H1 (cell line): ENCODE measurements at regions not wholly inside any gene's neighbourhood (a gene's known extent, or its start where the extent isn't known, plus 50 kb on each side); places are given as distances from the start of the nearest gene placed in this dataset.

Source experiments
- CHD1 ChIP-seq: IDR thresholded peaks from 2 replicates; pipeline ENCODE4 v1.6.1; 2012; ENCODE audit warnings: low read depth, low read length, improper control_type of control experiment
- CHD2 ChIP-seq: IDR thresholded peaks from 2 replicates; pipeline ENCODE4 v1.6.1; 2012; ENCODE audit warnings: low read length, improper control_type of control experiment
- GTF2F1 ChIP-seq: IDR thresholded peaks from 2 replicates; pipeline ENCODE4 v1.6.1; 2012; ENCODE audit warnings: low read depth, low read length, improper control_type of control experiment, borderline replicate concordance
- KDM4A ChIP-seq: IDR thresholded peaks from one replicate; pipeline ENCODE4 v1.7.1; 2012; ENCODE audit warnings: low read depth, mild to moderate bottlenecking, moderate library complexity, low read length, inconsistent platforms; ENCODE audit not compliant: severe bottlenecking
- MAFK ChIP-seq: IDR thresholded peaks from 2 replicates; pipeline ENCODE4 v1.6.1; 2012; ENCODE audit warnings: low read depth, mild to moderate bottlenecking, improper control_type of control experiment, low read length
- NANOG ChIP-seq: IDR thresholded peaks from 2 replicates; pipeline ENCODE4 v1.6.1; 2011; ENCODE audit warnings: low read length, low read depth, mild to moderate bottlenecking, inconsistent platforms; ENCODE audit not compliant: insufficient read depth, poor library complexity, severe bottlenecking
- TF ChIP-seq, protein P1 (sequence below), 3 experiments: IDR thresholded peaks; 1 replicate in 2 of 3; 2 replicates in 1 of 3; pipeline versions ENCODE4 v1.5.1 to v1.6.1; 2011; ENCODE audit warnings: low read length in 3 of 3, mild to moderate bottlenecking in 3 of 3, inconsistent platforms in 2 of 3, low read depth in 1 of 3, moderate library complexity in 1 of 3; ENCODE audit not compliant: insufficient read depth in 1 of 3; ENCODE audit errors: control extremely low read depth in 1 of 3

GRCh38 chr11:116466191-116466590, 306.6 kb downstream of the BUD13 start (continued):
- TF ChIP-seq, protein P1, sequence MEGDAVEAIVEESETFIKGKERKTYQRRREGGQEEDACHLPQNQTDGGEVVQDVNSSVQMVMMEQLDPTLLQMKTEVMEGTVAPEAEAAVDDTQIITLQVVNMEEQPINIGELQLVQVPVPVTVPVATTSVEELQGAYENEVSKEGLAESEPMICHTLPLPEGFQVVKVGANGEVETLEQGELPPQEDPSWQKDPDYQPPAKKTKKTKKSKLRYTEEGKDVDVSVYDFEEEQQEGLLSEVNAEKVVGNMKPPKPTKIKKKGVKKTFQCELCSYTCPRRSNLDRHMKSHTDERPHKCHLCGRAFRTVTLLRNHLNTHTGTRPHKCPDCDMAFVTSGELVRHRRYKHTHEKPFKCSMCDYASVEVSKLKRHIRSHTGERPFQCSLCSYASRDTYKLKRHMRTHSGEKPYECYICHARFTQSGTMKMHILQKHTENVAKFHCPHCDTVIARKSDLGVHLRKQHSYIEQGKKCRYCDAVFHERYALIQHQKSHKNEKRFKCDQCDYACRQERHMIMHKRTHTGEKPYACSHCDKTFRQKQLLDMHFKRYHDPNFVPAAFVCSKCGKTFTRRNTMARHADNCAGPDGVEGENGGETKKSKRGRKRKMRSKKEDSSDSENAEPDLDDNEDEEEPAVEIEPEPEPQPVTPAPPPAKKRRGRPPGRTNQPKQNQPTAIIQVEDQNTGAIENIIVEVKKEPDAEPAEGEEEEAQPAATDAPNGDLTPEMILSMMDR (IDR thresholded peaks at IDR 0.05; ENCODE audit: control extremely low read depth in 1 of 3, insufficient read depth in 1 of 3, low read depth in 1 of 3, low read length in 3 of 3), result no peak
- TF ChIP-seq NANOG, result no peak
- no peak for TF ChIP-seq MAFK
- TF ChIP-seq GTF2F1, result no peak
- TF ChIP-seq CHD2, result no peak
- no peak for TF ChIP-seq CHD1
- no peak for TF ChIP-seq KDM4A
